GM12878 (cell line): ENCODE measurements at regions not wholly inside any gene's neighbourhood (a gene's known extent, or its start where the extent isn't known, plus 50 kb on each side); places are given as distances from the start of the nearest gene placed in this dataset.

Experiments used
- ATAC-seq: fragments of 200-7000 bp; cut with Tn5 transposase; 3 replicates; pipeline ENCODE4 v1.9.1; 2020; ENCODE audit warnings: mild to moderate bottlenecking, moderate library complexity
- BruUV-seq: library from RNA; stranded (reverse); fragments of 400-500 nt; replicated peaks from 2 replicates; lab custom pipeline; 2021; lab: Mats Ljungman, UMichigan
- CTCF ChIA-PET: fragments of 300-600 bp; sonication (Branson Sonifier 250); formaldehyde crosslinking; extraction: SDS; loops from one replicate; lab custom pipeline; 2021; ENCODE audit warnings: inconsistent platforms; lab: Yijun Ruan, JAX
- POLR2A ChIA-PET: fragments of 350-600 bp; formaldehyde crosslinking; extraction: SDS; loops from one replicate; lab custom pipeline; 2021; ENCODE audit warnings: inconsistent platforms; lab: Charles Lee
- RAD21 ChIA-PET: fragments of 300-600 bp; sonication (Branson Sonifier 250); formaldehyde crosslinking; loops from one replicate; lab custom pipeline; 2023; ENCODE audit warnings: antibody characterized with exemption; ENCODE audit not compliant: unreplicated experiment; lab: Charles Lee
- SMC1A ChIA-PET: fragments of 300-600 bp; sonication (Branson Sonifier 250); formaldehyde crosslinking; loops from one replicate; lab custom pipeline; 2023; ENCODE audit not compliant: unreplicated experiment, uncharacterized antibody; lab: Charles Lee
- DNase-seq: peaks from one replicate; pipeline ENCODE4 v3.0.0-alpha.2; 2011; ENCODE audit warnings: low read depth, low spot score
- FAIRE-seq: peaks from 3 replicates; lab custom pipeline; 2011; peaks lifted over from hg19 to GRCh38; lab: Jason Lieb, UNC
- H2AFZ ChIP-seq: 2 replicates; pipeline ENCODE4 v1.6.0; 2011; ENCODE audit warnings: low read depth, low read length, control low read depth; ENCODE audit not compliant: control insufficient read depth
- H3K27ac ChIP-seq: 2 replicates; pipeline ENCODE4 v1.5.1; 2011; ENCODE audit warnings: control low read depth; ENCODE audit not compliant: control insufficient read depth, insufficient read depth
- H3K27me3 ChIP-seq, 2 experiments: replicated peaks in 1 of 2; 2 replicates each; pipeline versions ENCODE4 v1.6.0 to v1.6.1; 2011; ENCODE audit warnings: low read length in 1 of 2; ENCODE audit not compliant: control insufficient read depth in 2 of 2, insufficient read depth in 2 of 2
- H3K36me3 ChIP-seq, 2 experiments: 2 replicates each; pipeline ENCODE4 v1.5.1; 2011; ENCODE audit warnings: low read length in 1 of 2; ENCODE audit not compliant: control insufficient read depth in 2 of 2, insufficient read depth in 2 of 2
- H3K4me1 ChIP-seq: 2 replicates; pipeline ENCODE4 v1.6.1; 2011; ENCODE audit warnings: mild to moderate bottlenecking, low read length, moderate library complexity, mixed read lengths; ENCODE audit not compliant: control insufficient read depth, insufficient read depth
- H3K4me2 ChIP-seq: 2 replicates; pipeline ENCODE4 v1.6.0; 2011; ENCODE audit warnings: control low read depth; ENCODE audit not compliant: control insufficient read depth, insufficient read depth
- H3K4me3 ChIP-seq: fragments of 200-600 bp; sonication (generic); 2 replicates; pipeline ENCODE4 v1.5.1; 2016
- H3K79me2 ChIP-seq: 2 replicates; pipeline ENCODE4 v1.6.0; 2011; ENCODE audit warnings: low read length; ENCODE audit not compliant: control insufficient read depth, insufficient read depth
- H3K9ac ChIP-seq: 2 replicates; pipeline ENCODE4 v1.8.0; 2011; ENCODE audit warnings: low read length, control low read depth, mixed read lengths; ENCODE audit not compliant: control insufficient read depth, insufficient read depth
- H3K9me3 ChIP-seq: replicated peaks from 3 replicates; pipeline ENCODE4 v1.5.1; 2011; ENCODE audit warnings: mild to moderate bottlenecking, low read length; ENCODE audit not compliant: control insufficient read depth, insufficient read depth
- H4K20me1 ChIP-seq: 2 replicates; pipeline ENCODE4 v1.6.0; 2011; ENCODE audit not compliant: control insufficient read depth, insufficient read depth
- ETV6 ChIP-seq, 2 experiments: fragments of 450-650 bp in 1 of 2; IDR thresholded peaks in 1 of 2; conservative IDR thresholded peaks in 1 of 2; 2 replicates each; pipeline ENCODE4 v1.6.1; 2014; ENCODE audit warnings: antibody characterized with exemption in 1 of 2, borderline replicate concordance in 1 of 2, low read depth in 1 of 2, mild to moderate bottlenecking in 1 of 2, moderate library complexity in 1 of 2
- EZH2 ChIP-seq: IDR thresholded peaks from 2 replicates; pipeline ENCODE4 v1.6.1; 2012; ENCODE audit warnings: low read depth, mild to moderate bottlenecking, control low read depth, inconsistent platforms, low read length, borderline replicate concordance; ENCODE audit not compliant: control insufficient read depth
- GATAD2B ChIP-seq: fragments of 450-650 bp; conservative IDR thresholded peaks from 2 replicates; pipeline ENCODE4 v1.6.1; 2017; ENCODE audit warnings: low read depth, mild to moderate bottlenecking, moderate library complexity
- NRF1 ChIP-seq: conservative IDR thresholded peaks from 2 replicates; pipeline ENCODE4 v1.6.1; 2011; ENCODE audit warnings: mild to moderate bottlenecking, low read depth, low read length, improper control_type of control experiment
- RUNX3 ChIP-seq: IDR thresholded peaks from 2 replicates; pipeline ENCODE4 v1.6.1; 2012; ENCODE audit warnings: low read length, inconsistent platforms
- SKIL ChIP-seq: fragments of 450-650 bp; IDR thresholded peaks from 2 replicates; pipeline ENCODE4 v1.6.1; 2017; ENCODE audit warnings: mild to moderate bottlenecking, low read depth, inconsistent platforms; ENCODE audit not compliant: poor library complexity, severe bottlenecking
- YBX1 ChIP-seq: fragments of 450-650 bp; IDR thresholded peaks from 2 replicates; pipeline ENCODE4 v1.6.1; 2016; ENCODE audit warnings: antibody characterized with exemption
- WGBS: methylation state at CpG from one replicate; pipeline ENCODE4 v1.1.6; 2016; ENCODE audit warnings: low lambda C conversion rate; ENCODE audit not compliant: insufficient replicate concordance, insufficient coverage; ENCODE audit errors: missing lambda C conversion rate; 5-methylcytosine and 5-hydroxymethylcytosine counted together
- in situ Hi-C: fragments of 300-500 bp; cut with MboI; formaldehyde crosslinking; loops from 9 replicates; pipeline ENCODE4 v1.14.3; 2018; ENCODE audit warnings: mixed read lengths
- intact Hi-C: fragments of 100-400 bp; cut with micrococcal nuclease; formaldehyde crosslinking; loops from one replicate; pipeline ENCODE4 v1.14.2; 2022; ENCODE audit not compliant: unreplicated experiment

GRCh38 chr22:27124351-27124966 is 467.1 kb downstream of the MIAT start (continued):
- TF ChIP-seq SKIL: no peak
- TF ChIP-seq ETV6 (conservative IDR thresholded peaks at IDR 0.05 in 1 of 2, IDR thresholded peaks at IDR 0.05 in 1 of 2; ENCODE audit: borderline replicate concordance in 1 of 2, low read depth in 1 of 2): no peak
- TF ChIP-seq GATAD2B: no peak
- TF ChIP-seq NRF1: no peak
- TF ChIP-seq YBX1: no peak
- no peak for TF ChIP-seq EZH2

DNA sequence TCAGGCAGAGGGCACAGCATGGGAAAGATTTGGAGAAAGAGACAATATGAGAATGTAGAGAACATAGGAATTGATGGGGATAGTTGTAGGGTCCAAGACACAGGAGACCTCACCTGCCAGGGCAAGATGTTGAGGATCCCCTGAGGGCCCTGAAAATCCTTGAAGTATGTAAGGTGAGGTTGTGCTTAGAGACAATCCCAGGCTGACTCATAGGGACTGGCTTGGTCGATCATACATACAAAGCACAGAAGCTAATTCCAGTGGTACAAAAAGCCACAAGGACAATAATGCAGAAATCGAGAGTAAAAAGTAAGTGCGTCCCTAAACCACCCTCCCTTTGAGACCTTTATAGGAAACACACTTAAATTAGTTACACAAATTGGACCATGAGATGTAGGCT is 468.2 kb downstream of the MIAT start:
- Histone ChIP-seq H3K4me2 (no peak overlapping the region), H4K20me1 (no peaks in the 10 kb centered on the region), H3K79me2 (no peaks in the 10 kb centered on the region), H3K27ac (no peak overlapping the region), H3K4me3 (no peak overlapping the region), H3K27me3 (no peaks in the 10 kb centered on the region), H2AFZ (no peak overlapping the region), H3K9ac (no peak overlapping the region), H3K36me3 (no peaks in the 10 kb centered on the region), H3K4me1 (no peaks in the 10 kb centered on the region), H3K9me3 (no peaks in the 10 kb centered on the region)
- TF ChIP-seq RUNX3: no peak
- DNase-seq (no peak), FAIRE-seq (no peak), ATAC-seq (no peak)
- ChIA-PET RAD21 (no interaction called here), POLR2A (no interaction called here), SMC1A (no interaction called here), CTCF (no interaction called here)
- in situ Hi-C loops: no loop called here
- BruUV-seq: no TSS peak
- WGBS: 5% methylated on average over 3 of the region's 3 CpGs
- intact Hi-C loops: no loop called here
